DMS53 (cell line): ENCODE measurements at regions not wholly inside any gene's neighbourhood (a gene's known extent, or its start where the extent isn't known, plus 50 kb on each side); places are given as distances from the start of the nearest gene placed in this dataset.
A peak's percentile ranks its signal among the peaks of the same experiment; 100 is the strongest.

ENCODE experiments used
- DNase-seq: peaks from one replicate; lab custom pipeline; 2025; lab: John Stamatoyannopoulos, UW

- DNase-seq, result no peak
These were observed 124.1 kb upstream of the IGFBP7 start for GRCh38 chr4:57234252-57234775.

GRCh38 chr4:57233386-57233785 lies 123.2 kb upstream of the IGFBP7 start:
- DNase-seq, result peak; percentile 25

GRCh38 chr4:57231781-57232180 lies 121.6 kb upstream of the IGFBP7 start:
- no peak for DNase-seq

- DNase-seq, result no peak
These were observed 110.5 kb upstream of the IGFBP7 start for GRCh38 chr4:57220734-57221133.

- DNase-seq, result no peak
These were observed 110.0 kb upstream of the IGFBP7 start for GRCh38 chr4:57220172-57220571.

- DNase-seq, result no peak
These were observed 109.2 kb upstream of the IGFBP7 start for GRCh38 chr4:57219431-57219830.

- no peak for DNase-seq
These were observed 104.6 kb upstream of the IGFBP7 start for GRCh38 chr4:57214654-57215411.

GRCh38 chr4:57211131-57211530 lies 100.9 kb upstream of the IGFBP7 start:
- no peak for DNase-seq

GRCh38 chr4:57206172-57206571 lies 96.0 kb upstream of the IGFBP7 start:
- no peak for DNase-seq

- no peak for DNase-seq
These were observed 95.4 kb upstream of the IGFBP7 start for GRCh38 chr4:57205580-57205979.

- DNase-seq, result no peak
These were observed 90.7 kb upstream of the IGFBP7 start for GRCh38 chr4:57200799-57201327.

- no peak for DNase-seq
These were observed 89.1 kb upstream of the IGFBP7 start for GRCh38 chr4:57199267-57199666.

GRCh38 chr4:57195622-57196021 lies 85.4 kb upstream of the IGFBP7 start:
- no peak for DNase-seq

GRCh38 chr4:57194068-57194611 lies 84.0 kb upstream of the IGFBP7 start:
- DNase-seq, result no peak

GRCh38 chr4:57193209-57193810 lies 83.1 kb upstream of the IGFBP7 start:
- no peak for DNase-seq

- peak; percentile 15 for DNase-seq
These were observed 81.4 kb upstream of the IGFBP7 start for GRCh38 chr4:57191523-57192034.

GRCh38 chr4:57190601-57191481 lies 80.7 kb upstream of the IGFBP7 start:
- peak; percentile 56 for DNase-seq

- no peak for DNase-seq
These were observed 77.1 kb upstream of the IGFBP7 start for GRCh38 chr4:57187246-57187645.

- DNase-seq, result no peak
These were observed 74.3 kb upstream of the IGFBP7 start for GRCh38 chr4:57184378-57185029.

- DNase-seq, result peak; percentile 40
These were observed 72.1 kb upstream of the IGFBP7 start for GRCh38 chr4:57182132-57182874.
